ENCODE measurements at regions not wholly inside any gene's neighbourhood (a gene's known extent, or its start where the extent isn't known, plus 50 kb on each side); places are given as distances from the start of the nearest gene placed in this dataset.

GRCh38 chr5:67966712-67967111, 248.8 kb upstream of the PIK3R1 start:
- TF ChIP-seq CSDC2 (CRISPR knock-in tag; IDR thresholded peaks at IDR 0.05) (no peak), ISL1 (CRISPR knock-in tag; IDR thresholded peaks at IDR 0.05) (no peak), PATZ1 (CRISPR knock-in tag; IDR thresholded peaks at IDR 0.05; ENCODE audit: borderline replicate concordance) (no peak), CREB5 (CRISPR knock-in tag; IDR thresholded peaks at IDR 0.05; ENCODE audit: low read depth) (no peak), ZNF8 (CRISPR knock-in tag; IDR thresholded peaks at IDR 0.05) (no peak), ESRRG (CRISPR knock-in tag; IDR thresholded peaks at IDR 0.05) (no peak), SNAI2 (CRISPR knock-in tag; IDR thresholded peaks at IDR 0.05) (no peak), TSHZ2 (CRISPR knock-in tag; IDR thresholded peaks at IDR 0.05) (no peak), ZFP3 (CRISPR knock-in tag; IDR thresholded peaks at IDR 0.05) (no peak), ZNF70 (CRISPR knock-in tag; IDR thresholded peaks at IDR 0.05) (no peak), TOX (CRISPR knock-in tag; IDR thresholded peaks at IDR 0.05; ENCODE audit: borderline replicate concordance) (no peak), POU6F1 (CRISPR knock-in tag; IDR thresholded peaks at IDR 0.05; ENCODE audit: borderline replicate concordance, low read depth) (no peak), ZNF565 (CRISPR knock-in tag; conservative IDR thresholded peaks at IDR 0.05; ENCODE audit: low read depth) (no peak)

Measured in SK-N-SH treated with all-trans-retinoic acid at 6 μM for 48 hours (cell line).